IPS-15b (cell line): ENCODE measurements at regions not wholly inside any gene's neighbourhood (a gene's known extent, or its start where the extent isn't known, plus 50 kb on each side); places are given as distances from the start of the nearest gene placed in this dataset.

Experiments
- H3K27me3 ChIP-seq: one replicate; pipeline ENCODE4 v1.6.1; 2013; ENCODE audit warnings: low read length; ENCODE audit not compliant: control insufficient read depth, insufficient read depth
- H3K36me3 ChIP-seq: one replicate; pipeline ENCODE4 v1.6.1; 2013; ENCODE audit warnings: low read length; ENCODE audit not compliant: control insufficient read depth, insufficient read depth
- H3K4me1 ChIP-seq: one replicate; pipeline ENCODE4 v1.6.1; 2013; ENCODE audit warnings: mild to moderate bottlenecking, low read length; ENCODE audit not compliant: control insufficient read depth, insufficient read depth
- H3K4me3 ChIP-seq: one replicate; pipeline ENCODE4 v1.5.1; 2013; ENCODE audit warnings: low read depth, low read length
- H3K9ac ChIP-seq: one replicate; pipeline ENCODE4 v1.6.1; 2013; ENCODE audit warnings: low read depth, mild to moderate bottlenecking, low read length
- H3K9me3 ChIP-seq: one replicate; pipeline ENCODE4 v1.6.1; 2013; ENCODE audit warnings: mild to moderate bottlenecking, low read length; ENCODE audit not compliant: control insufficient read depth, insufficient read depth

DNA sequence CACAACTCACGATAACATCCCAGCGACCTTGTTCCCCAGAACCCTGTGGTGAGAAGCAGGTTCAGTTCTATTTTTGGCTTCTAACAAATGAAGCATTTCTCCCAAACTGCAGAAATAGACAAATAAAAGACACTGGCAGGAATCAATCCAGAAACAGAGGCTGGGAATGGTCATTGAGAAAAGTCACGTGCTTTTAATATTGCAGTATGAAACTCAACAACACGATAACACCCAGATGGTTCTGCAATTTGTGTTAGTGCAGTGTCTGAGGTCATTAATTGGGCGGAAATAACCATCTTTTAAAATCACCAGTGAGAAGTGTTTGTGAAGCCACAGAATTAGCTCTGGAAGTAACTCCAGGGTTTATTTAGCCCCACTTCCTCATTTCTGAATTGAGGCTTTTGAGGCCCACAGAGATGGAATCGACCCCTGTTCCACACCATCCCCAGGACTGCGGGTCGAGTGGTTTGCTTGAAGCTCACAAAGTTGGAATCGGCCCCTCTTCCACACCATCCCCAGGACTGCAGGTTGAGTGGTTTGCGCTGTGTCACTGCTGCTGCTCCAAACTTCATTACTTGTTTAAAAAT lies 164.7 kb upstream of the IRX4 start:
- Histone ChIP-seq H3K4me3 (no peak overlapping the region), H3K9ac (no peak overlapping the region), H3K4me1 (no peaks in the 10 kb centered on the region), H3K9me3 (no peaks in the 10 kb centered on the region), H3K27me3 (no peaks in the 10 kb centered on the region), H3K36me3 (no peaks in the 10 kb centered on the region)

DNA sequence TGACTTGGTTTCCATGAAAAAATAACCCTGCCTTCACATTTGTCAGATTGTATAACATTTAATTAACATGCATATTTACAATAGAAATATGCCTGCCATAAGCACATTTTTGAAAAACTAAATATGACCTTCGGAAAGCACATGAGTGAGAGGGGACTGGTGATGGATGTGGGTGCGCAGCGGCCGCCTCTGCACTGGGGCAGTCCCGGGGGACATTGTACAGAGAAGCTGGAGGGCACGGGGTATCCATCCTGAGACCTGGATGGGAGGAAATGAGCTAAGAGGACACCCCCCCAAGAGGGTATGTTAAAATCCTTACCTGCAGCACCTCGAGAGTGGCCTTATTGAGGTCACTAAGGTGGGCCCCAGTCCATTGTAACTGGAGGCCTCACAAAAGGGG lies 161.3 kb upstream of the IRX4 start:
- H3K4me3 ChIP-seq: no peak overlapping the region
- no peak overlapping the region for H3K9ac ChIP-seq
- H3K36me3 ChIP-seq: no peaks in the 10 kb centered on the region
- H3K4me1 ChIP-seq: no peaks in the 10 kb centered on the region
- H3K9me3 ChIP-seq: no peaks in the 10 kb centered on the region
- H3K27me3 ChIP-seq: no peaks in the 10 kb centered on the region

DNA sequence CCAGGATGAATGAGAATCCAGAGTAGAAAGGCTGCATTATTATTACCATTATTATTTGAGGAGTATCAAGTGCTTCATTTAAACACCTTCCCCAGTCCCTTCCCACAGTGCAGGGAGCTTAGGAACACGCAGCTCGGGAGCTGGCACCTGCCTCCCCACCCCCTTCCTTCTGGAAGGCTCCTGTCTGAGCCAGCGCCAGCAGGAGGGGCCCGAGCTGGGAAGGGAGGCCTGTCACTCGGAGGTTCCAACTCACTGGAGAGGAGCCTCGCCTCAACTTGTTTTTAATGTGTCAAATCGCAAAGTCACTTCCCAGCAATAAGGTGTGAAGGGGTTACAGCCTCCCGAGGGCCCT lies 156.4 kb upstream of the IRX4 start:
- Histone ChIP-seq H3K9ac (no peak overlapping the region), H3K4me1 (no peaks in the 10 kb centered on the region), H3K27me3 (peaks cover 12% of the 10 kb centered on the region)

DNA sequence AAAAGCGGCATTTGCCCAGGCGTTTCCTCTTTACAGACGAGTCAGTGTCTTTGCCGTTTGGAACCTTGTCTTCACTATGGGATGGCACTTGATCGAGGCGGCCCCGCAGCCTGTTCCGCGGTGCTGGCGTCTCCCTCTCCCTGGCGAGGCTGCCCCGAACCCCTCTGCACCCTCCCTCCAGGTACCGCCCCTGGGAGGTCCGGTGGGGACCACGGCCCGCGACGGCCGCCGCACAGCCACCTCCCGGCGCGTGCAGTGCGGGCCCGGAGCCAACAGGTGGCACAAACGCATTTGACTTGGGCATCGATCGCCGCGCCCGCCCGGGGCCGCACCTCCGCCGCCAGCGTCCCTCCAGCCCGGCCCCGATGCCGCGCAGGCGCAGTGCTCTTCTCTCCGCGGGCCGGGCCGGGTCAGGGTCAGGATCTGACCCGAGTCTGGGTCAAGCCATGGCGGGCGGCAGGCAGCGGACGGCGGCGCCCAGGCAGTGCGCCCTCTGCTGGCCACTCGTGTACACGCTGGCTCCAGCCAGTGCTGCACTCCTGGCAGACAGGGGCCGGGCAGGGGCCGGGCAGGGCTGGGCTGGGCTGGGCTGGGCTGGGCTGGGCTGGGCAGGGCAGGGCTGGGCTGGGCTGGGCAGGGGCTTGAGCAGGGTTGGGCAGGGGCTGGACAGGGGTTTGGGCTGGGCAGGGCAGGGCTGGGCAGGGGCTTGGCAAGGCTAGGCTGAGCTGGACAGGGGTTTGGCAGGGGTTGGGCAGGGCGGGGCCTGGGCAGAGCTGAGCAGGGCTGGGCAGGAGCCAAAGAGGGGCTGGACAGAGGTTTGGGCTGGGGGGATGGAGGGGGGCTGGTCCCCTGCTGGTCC lies 155.8 kb upstream of the IRX4 start:
- H3K9me3 ChIP-seq: no peaks in the 10 kb centered on the region
- H3K27me3 ChIP-seq: peaks cover 18% of the 10 kb centered on the region
- H3K4me3 ChIP-seq: peak overlapping the region; percentile 55
- no peaks in the 10 kb centered on the region for H3K36me3 ChIP-seq
- H3K4me1 ChIP-seq: no peaks in the 10 kb centered on the region
- no peak overlapping the region for H3K9ac ChIP-seq

More for the DNA sequence above, 156.4 kb upstream of the IRX4 start:
- Histone ChIP-seq H3K9me3 (no peaks in the 10 kb centered on the region), H3K36me3 (no peaks in the 10 kb centered on the region), H3K4me3 (no peak overlapping the region)

DNA sequence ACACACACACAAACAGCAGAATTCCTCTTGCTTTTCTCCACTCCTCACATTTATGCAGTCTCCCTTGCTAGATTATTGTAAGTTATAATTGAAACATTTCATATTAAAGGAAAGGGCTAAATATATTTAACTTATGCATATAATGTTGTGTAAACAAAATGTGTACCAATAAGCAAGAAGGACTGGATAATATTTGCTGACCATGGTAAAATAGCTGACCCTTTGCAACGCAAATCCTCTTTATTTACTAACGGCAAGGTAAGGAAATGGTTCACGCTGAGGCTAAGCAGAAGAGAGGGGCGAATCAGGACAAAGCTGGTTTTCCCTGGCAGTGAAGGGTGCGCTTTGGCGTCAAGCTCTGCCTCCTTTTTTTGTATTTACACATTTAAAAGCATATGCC lies 154.2 kb upstream of the IRX4 start:
- no peaks in the 10 kb centered on the region for H3K4me1 ChIP-seq
- no peaks in the 10 kb centered on the region for H3K9me3 ChIP-seq
- no peak overlapping the region for H3K9ac ChIP-seq
- peaks cover 24% of the 10 kb centered on the region for H3K27me3 ChIP-seq
- no peaks in the 10 kb centered on the region for H3K36me3 ChIP-seq
- no peak overlapping the region for H3K4me3 ChIP-seq

DNA sequence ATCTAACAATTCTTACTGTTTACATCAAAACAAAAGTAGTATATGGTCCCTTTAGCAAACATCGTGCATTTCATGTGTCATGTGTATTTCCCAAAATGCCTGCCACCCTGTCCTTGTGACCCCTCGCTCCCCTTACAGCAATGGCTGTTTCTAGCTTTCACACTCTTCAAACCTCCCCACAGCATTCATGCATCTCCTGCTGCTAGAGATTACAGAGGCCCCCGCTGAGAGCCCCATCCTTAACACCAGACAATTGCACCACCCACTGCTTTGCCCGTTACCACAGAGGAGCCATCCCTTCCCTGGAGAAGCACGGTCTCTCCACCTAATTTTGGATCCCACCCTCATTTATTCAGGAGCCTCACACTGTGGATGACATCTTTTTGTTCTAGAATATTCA lies 149.7 kb upstream of the IRX4 start:
- peaks cover 26% of the 10 kb centered on the region for H3K27me3 ChIP-seq
- H3K4me1 ChIP-seq: no peaks in the 10 kb centered on the region
- no peaks in the 10 kb centered on the region for H3K36me3 ChIP-seq
- H3K4me3 ChIP-seq: no peak overlapping the region
- no peak overlapping the region for H3K9ac ChIP-seq
- no peaks in the 10 kb centered on the region for H3K9me3 ChIP-seq

DNA sequence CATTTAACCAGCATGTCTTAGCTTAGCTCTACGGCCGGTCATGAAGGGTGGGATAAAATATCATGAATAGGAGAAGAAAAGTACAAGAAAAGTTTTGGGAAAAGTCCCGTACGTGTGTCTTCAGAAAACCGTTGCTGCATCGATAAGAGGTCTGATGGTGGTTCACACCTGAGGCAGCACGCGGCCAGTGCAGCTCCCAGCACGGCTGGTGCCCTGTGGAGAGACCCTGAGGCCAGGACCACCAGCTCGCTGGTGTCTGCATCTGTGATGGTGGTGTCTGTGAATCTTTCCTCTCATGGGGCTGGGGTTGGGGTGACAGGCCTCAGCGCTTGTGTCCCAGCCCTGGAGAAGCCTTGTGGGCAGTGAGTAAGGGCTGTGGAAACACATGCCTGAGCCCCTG lies 148.9 kb upstream of the IRX4 start:
- no peaks in the 10 kb centered on the region for H3K4me1 ChIP-seq
- H3K27me3 ChIP-seq: peaks cover 24% of the 10 kb centered on the region
- no peaks in the 10 kb centered on the region for H3K9me3 ChIP-seq
- H3K4me3 ChIP-seq: no peak overlapping the region
- H3K9ac ChIP-seq: no peak overlapping the region
- no peaks in the 10 kb centered on the region for H3K36me3 ChIP-seq

DNA sequence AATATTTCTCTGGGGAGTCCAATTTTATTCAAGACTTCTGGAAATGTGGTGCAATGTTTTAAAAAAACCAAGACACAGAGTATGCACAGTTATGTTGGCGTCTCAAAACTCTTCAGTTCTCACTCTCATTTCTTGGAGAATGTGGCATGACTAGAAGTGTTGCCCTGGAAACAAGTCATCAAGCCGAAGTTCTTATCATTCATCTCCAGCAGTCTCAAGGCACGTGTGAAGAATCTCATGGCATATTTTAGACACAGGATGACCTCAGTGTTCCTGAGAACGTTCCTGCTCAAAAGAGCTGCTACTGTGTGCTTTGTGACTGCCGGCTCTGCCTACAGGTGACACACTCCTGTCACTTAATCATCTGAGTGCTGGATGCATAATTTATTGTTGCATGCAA lies 147.4 kb upstream of the IRX4 start:
- no peak overlapping the region for H3K4me3 ChIP-seq
- H3K4me1 ChIP-seq: no peaks in the 10 kb centered on the region
- no peaks in the 10 kb centered on the region for H3K36me3 ChIP-seq
- no peaks in the 10 kb centered on the region for H3K9me3 ChIP-seq
- no peak overlapping the region for H3K9ac ChIP-seq
- peaks cover 24% of the 10 kb centered on the region for H3K27me3 ChIP-seq

DNA sequence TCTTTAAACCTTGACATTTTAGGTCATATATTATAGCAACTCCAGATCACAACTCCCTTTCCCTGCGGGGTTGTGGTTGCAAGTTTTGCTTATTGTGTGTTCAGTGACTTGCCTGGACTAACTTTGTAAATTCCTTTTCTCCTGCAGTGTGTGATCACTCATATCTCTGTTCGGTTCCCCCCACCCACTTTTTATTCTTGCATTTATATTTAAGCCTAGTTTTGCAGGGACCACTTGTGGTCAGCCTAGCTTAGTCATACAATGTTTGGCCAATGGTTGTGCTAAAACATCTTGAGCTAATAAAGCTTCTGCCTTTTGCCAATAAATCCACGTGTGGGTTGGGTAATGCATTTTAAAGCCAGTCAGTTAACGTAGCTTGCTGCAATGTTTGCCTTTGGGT lies 146.5 kb upstream of the IRX4 start:
- H3K4me3 ChIP-seq: no peak overlapping the region
- H3K9ac ChIP-seq: no peak overlapping the region
- no peaks in the 10 kb centered on the region for H3K36me3 ChIP-seq
- H3K9me3 ChIP-seq: no peaks in the 10 kb centered on the region
- H3K4me1 ChIP-seq: no peaks in the 10 kb centered on the region
- peaks cover 15% of the 10 kb centered on the region for H3K27me3 ChIP-seq

DNA sequence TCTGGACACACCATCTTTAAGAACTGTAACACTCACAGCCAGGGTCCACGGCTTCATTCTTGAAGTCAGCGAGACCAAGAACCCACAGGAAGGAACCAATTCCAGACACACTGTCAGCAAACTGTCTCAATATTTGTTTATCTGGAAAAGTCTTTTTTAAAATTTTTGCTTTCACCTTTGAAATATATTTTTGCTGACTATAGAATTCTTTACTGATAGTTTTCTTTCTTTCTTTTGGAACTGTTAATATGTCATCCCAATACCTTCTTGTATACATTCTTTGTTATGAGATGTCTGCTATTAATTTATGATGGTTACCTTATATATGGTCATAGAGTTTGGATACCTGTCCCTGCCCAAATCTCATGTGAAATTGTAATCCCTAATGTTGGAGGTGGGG lies 145.1 kb upstream of the IRX4 start:
- H3K9ac ChIP-seq: no peak overlapping the region

DNA sequence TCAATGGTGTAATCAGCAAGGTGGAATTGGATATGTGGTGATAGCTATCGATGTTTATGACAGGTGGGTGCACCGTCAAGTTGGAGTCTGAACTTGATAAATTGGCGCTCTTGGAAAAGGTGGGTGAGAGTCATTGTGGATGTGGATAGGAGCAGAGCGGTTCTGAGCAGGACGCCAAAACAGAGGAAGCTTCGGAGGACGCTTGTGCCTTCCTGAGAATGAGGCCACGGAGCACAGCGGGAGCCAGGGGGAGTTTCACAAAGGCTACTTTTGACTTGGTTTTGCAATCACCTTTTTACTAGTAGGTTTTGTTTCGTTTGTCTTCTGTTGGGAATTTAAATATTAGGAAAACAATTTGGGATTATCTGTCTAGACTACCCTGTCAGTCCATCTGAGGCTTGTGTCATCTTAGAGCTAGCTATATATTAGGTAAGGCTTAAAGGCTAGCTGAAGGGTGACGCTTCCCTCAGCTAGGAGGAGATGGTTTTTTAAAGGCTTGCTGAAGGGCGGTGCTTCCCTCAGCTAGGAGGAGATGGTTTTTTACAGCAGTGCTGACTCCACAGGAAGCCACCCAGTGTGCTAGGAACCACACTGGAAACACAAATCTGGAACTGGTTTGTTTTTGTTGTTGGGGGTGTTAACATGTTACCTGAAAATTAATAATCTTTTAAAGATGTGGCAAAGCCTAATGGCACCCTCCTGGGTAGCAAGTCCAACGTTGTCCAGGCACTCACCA lies 142.4 kb upstream of the IRX4 start:
- Histone ChIP-seq H3K36me3 (no peaks in the 10 kb centered on the region), H3K4me1 (no peaks in the 10 kb centered on the region), H3K9me3 (no peaks in the 10 kb centered on the region), H3K27me3 (no peaks in the 10 kb centered on the region), H3K4me3 (no peak overlapping the region), H3K9ac (no peak overlapping the region)

More for the DNA sequence above, 145.1 kb upstream of the IRX4 start:
- H3K36me3 ChIP-seq: no peaks in the 10 kb centered on the region
- H3K4me3 ChIP-seq: no peak overlapping the region
- peaks cover 5% of the 10 kb centered on the region for H3K27me3 ChIP-seq
- no peaks in the 10 kb centered on the region for H3K9me3 ChIP-seq
- H3K4me1 ChIP-seq: no peaks in the 10 kb centered on the region

DNA sequence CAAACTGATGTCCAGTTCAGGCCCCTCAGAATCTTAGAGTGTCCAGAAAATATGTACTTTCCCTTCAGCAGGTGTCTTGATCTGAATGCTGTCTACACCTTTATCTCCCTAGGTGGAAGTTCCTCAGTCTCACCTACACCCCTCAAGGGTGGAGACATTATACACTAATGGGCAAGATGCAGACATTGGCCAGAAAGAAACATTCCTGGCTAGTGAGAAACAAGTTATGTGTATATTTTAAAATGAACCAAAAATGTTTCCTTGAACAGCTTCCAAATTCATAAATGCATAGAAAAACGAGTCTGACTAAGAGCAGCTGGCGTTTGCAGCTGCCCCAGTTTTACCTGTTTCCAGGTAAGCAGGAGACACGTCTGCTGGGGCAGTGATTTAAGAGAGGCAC lies 140.5 kb upstream of the IRX4 start:
- Histone ChIP-seq H3K4me3 (no peak overlapping the region), H3K36me3 (no peaks in the 10 kb centered on the region), H3K9me3 (no peaks in the 10 kb centered on the region), H3K27me3 (no peaks in the 10 kb centered on the region), H3K9ac (no peak overlapping the region), H3K4me1 (no peaks in the 10 kb centered on the region)
